Erythroblast (primary cell): ENCODE measurements at regions not wholly inside any gene's neighbourhood (a gene's known extent, or its start where the extent isn't known, plus 50 kb on each side); places are given as distances from the start of the nearest gene placed in this dataset.
"Not testable (repeated sequence)": the region's sequence is repeated elsewhere in the genome, so short reads cannot be mapped to it uniquely, and the experiment has no call there.

Experiments
- DNase-seq, 2 experiments: peaks; one replicate each; lab custom pipeline; 2025; lab: John Stamatoyannopoulos, UW
- GATA1 ChIP-seq: IDR thresholded peaks from 2 replicates; pipeline ENCODE4 v1.6.1; 2011; ENCODE audit warnings: low read depth, mild to moderate bottlenecking, control low read depth, low read length, moderate library complexity
- POLR2A ChIP-seq: IDR thresholded peaks from 2 replicates; pipeline ENCODE4 v1.6.1; 2011; ENCODE audit warnings: mild to moderate bottlenecking, low read length

DNA sequence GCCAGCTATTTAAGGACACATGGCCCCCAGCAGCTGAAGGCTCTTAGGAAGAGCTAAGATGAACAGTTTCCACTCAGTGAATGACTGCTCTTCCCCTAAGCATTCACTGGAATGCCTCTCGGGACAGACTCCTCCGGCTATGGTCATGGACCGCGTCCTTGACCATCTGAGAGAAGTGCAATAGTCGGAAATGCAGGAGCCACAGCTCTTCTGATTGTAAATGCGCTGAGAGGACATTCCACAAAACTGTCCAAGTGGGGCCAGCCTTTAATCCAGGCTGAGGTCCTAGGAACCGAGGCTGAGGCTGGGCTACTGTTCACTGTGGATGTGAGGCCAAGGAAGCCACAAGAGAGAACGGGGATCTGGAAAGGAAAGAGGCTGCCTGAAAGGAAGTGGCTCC, 162.0 kb upstream of the TMEM72 start:
- no peak for DNase-seq
- TF ChIP-seq POLR2A (no peak), GATA1 (no peak)

DNA sequence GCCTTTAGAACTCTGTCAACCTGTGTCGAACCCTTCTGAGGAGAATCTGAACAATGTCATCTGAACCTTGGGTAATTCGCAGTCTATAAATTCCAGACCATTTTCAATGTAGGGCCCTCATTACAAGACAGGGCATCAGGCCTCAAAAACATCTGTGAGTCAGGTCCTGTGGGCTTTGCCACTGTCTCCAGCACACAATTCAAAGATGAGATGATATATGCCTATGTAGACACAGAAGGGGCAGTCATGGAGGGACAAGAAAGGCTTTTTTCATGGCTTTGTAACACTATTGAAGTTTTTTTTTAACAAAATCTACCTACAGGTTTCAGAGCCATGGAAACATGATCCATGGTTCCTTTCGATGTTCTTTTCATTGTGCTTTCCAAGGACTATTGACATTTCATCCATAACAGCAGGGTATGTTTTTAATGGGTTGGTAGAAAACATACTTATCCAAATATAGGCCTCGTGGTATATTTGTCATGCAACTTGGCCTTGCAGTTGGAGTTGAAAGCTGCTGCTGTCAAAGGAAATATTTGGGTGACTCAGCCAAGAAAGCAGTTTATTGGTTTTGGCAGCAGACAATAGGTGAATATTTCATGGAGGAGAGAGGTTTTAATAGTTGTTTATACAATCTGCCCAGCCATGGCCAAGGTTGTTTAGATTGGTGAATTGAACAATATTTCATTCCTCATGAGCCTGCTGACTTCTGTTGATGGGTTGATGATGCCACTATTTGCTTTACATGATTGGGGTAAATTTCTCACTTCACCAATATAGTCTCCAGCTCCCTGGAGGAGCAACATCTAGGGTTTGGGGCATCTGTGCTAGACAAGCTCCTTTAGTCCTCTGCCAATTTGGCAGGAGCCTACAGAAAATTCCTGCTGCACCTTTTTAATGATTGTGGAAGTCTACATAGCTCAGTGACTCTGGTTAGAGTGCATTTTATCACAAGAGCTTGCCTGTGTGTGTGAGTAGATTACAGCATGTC, 158.4 kb upstream of the TMEM72 start:
- no peak for TF ChIP-seq GATA1
- TF ChIP-seq POLR2A = no peak
- DNase-seq = no peak

DNA sequence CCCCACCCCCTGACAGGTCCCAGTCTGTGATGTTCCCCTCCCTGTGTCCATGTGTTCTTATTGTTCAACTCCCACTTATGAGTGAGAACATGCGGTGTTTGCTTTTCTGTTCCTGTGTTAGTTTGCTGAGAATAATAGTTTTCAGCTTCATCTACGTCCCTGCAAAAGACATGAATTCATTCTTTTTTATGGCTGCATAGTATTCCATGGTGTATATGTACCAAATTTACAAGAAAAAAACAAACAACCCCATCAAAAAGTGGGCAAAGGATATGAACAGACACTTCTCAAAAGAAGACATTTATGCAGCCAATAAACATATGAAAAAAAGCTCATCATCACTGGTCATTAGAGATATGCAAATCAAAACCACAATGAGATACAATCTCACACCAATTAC, 156.8 kb upstream of the TMEM72 start:
- DNase-seq = not testable (repeated sequence)

DNA sequence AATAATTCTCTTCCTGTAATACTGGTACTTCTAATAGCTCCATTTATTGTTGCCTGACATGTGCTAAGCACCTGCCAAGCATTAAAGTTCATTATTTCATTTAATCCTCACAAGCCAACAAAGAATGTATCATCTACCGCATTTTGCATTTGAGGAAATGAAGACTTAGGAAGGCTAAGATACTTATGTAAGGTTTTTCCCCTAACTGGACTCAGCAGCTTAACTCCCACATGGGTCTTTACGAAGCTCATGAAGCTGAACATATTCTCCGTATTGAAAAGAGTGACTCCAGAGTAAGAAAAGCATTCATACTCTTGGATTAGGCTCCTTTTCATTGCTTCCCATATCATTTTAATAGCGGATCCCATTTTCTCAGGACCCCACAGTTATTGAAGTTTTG, 155.7 kb upstream of the TMEM72 start:
- no peak for TF ChIP-seq GATA1
- no peak for TF ChIP-seq POLR2A
- no peak for DNase-seq

DNA sequence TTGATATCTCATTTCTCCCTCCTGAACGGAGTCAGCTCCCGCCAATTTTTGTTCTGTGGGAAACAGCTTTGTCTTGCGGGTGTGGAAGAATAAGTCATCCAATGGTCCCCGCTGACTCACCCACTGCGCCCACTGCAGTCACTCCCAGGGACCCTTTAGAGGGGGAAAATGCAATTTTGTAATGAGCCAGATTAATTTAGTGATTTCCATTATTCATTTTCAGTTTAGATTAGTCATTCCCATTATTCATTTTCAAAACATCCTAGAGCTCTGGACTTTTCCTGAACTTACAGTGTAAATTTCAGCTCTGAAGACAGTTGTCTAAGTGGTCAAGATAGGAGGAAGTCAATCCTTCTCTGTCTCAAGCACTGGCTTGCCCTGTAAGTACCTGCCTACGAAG, 154.9 kb upstream of the TMEM72 start:
- no peak for DNase-seq
- TF ChIP-seq POLR2A (no peak), GATA1 (no peak)

DNA sequence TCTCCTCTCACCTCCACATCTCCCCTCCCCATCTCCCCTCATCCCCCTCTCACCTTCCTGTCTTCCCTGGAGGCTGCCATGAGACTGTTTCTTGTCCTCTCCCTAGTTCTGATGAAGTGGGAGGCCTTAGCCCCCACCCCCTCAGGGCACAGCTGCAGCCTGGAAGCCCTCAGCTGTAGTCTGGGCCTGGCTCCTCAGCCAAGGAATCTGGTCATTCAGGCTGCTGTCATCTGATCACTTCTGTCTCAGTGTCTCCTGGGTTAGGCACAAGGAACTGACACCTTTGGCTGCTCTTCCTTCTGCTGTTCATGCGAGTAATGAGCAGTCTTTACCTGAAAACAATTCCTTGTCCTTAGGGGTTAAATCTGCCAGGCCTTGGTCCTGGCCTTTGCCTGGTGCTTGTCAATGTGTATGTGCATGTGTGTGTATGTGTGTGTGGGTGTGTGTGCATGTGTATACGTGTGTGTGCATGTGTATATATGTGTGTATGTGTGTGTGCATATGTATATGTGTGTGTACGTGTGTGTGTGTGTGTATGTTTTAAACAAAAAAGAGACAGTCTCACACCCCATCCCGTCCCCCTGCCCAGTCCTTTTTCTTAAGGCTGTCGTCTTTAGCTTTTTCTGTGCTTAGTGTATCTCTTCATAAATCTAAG, 153.5 kb upstream of the TMEM72 start:
- DNase-seq = no peak
- no peak for TF ChIP-seq GATA1
- TF ChIP-seq POLR2A = no peak

DNA sequence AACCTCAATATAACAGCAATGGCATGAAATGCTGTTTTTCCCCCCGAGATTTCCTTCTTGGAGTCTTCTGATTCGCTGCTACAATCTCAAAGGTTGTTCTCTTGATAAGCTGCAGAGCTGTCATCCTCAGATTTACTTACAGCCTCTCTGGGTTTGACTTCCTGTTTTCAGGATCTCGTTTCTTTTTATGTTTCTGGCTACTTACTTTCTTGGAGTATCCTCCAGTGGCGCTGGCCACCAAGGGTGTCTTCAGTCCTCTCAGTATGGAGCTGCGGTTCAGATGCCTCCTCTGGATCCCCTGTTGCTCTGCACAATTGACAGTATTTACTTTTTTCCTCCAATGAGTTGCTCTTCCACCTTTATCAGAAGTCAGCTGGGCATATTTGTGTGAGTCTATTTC, 152.0 kb upstream of the TMEM72 start:
- DNase-seq = no peak
- TF ChIP-seq GATA1 (no peak), POLR2A (no peak)

DNA sequence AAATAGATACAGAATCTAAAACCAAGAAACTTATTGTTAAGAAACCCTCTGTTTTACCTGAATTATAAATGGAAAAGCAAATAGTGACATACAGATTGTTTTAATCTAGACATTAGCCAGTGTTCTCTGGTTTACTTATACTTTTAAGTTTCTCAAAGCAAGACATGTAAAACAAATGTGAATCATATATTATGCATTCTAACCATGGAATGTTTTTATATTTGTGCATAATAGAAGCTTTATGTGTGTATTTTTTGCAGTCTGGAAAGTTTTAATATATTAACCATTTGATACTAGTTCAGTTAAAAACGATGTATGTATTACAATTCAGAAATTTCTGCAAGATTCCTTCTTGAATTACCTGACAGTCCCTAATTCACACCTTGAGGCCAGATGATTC, 150.6 kb upstream of the TMEM72 start:
- TF ChIP-seq GATA1 (no peak), POLR2A (no peak)
- DNase-seq = no peak

DNA sequence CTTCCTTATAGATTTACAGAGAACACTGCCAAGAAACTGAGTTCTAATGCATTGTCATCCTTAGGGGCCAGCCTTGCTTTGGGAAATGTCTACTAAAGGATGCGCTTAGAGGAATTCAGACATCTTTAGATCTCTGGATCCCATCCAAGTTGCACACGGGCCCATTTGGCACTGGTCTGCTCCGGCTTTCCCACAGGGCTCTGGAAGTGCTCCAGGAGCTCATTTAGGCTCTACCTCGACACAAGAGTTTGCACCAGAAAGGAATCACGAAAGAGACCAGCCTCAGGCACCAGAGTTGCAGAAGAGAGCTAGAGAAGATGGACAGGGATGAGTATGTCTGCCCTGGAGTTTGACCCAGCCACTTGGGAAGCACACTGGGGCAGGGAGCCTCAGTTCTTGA, 150.1 kb upstream of the TMEM72 start:
- TF ChIP-seq POLR2A (no peak), GATA1 (no peak)

DNA sequence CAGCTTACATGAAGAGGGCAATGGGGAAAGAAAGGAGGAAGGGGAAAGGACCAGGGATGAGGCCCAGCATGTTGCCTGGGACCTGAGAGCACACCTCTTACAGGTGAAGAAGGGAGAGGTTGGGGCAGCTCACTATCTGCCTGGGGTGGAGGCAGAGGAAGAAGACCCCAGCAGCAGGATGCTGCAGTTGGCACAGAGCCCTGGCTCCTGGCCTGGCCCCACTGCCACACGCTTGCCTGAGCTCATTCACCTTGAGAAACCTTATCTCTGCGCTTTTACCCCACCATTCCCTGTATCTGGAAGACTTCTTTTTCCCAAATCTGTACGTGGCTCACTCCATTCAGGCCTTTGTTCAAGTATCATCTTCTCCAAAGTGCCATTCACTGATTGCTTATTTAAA, 147.8 kb upstream of the TMEM72 start:
- TF ChIP-seq POLR2A (no peak), GATA1 (no peak)
- no peak for DNase-seq

More for the DNA sequence above, 150.1 kb upstream of the TMEM72 start:
- no peak for DNase-seq

DNA sequence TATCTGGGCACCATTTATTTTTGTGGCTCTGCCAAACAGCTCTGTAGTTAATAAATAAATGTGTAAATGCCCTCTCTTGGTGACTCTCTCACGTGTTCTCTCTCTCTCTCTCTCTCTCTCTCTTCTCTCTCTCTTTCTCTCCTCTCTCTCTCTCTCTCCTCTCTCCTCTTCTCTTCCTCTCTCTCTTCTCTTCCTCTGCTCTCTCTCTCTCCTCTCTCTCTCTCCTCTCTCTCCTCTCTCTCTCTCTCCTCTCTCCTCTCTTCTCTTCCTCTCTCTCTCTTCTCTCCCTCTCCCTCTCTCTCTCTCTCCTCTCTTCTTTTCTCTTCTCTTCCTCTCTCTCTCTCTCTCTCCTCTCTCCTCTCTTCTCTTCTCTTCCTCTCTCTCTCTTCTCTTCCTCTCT, 145.8 kb upstream of the TMEM72 start:
- TF ChIP-seq POLR2A = no peak
- TF ChIP-seq GATA1 = no peak
- DNase-seq = no peak

DNA sequence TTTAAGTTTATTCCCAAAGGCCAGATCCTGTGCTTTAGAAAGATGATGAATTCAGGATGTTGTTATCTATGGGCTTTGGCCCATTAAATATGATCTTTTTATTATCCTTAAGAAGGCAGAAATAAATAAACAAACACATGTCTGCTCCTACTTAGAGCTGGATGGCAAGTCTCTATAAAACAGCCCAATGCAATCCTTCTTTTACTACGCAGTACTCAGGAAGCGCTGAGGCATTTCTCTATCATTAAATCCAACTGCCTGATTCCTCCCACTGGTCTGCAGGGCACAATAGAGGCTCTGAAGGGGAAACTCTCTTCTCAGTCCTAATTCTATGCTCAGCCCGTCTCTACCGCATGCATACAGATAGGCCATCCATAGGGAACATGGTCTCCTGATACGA, 144.5 kb upstream of the TMEM72 start:
- TF ChIP-seq GATA1 = no peak
- no peak for TF ChIP-seq POLR2A
- DNase-seq = no peak

DNA sequence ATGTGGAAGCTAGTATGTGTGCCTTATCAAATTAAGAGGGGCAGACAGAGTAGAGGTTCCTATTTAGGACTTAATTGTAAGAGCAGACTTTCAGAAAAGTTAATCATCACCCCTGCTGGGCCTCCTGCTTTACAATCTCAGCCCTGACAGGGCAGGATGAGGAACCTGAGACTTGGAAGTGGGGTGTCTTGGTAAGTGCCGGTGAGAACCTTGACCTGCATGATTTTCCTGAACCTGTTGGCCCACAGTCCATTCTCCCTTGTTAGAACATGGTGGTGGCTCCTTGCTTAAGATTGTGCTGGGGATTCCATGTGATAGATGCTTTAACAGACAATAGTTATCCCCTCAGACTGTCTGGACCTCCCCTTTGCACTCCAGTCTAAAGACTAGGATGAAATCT, 141.7 kb upstream of the TMEM72 start:
- TF ChIP-seq GATA1 = no peak
- no peak for TF ChIP-seq POLR2A
- DNase-seq = no peak

DNA sequence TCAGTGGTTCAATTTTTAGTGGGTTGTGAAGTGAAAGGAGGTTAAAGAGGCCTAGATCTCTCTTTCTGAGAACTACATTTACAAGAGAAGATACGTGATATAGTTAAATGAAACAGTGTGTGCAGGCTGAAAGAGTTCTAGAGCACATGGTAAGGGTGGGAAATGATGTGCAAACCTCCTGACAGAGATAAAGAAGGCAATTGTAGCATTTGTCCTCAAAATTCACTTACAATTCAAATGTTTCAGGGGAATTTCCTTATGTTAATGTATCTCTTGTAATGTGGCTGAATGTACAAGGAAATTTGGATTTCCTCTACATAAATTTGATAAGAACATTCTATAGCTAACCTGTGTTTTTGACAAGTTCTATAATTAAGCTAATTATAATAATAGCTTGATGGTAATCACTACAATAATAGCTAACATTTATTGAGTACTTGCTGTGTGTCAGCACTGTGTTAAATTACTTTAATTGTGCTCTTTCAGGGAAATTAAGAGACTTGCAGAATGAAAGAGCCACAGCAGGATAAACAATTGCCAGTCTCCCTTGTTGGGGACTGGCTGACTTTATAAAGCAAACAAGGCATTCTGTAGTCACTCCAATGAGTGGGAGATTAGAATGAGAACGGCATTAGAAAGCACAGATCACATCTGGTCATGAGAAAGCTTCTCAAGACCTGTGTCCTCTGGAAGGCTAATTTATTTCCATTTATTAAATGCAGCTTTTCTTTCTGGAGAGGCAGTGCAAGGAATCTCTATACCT, 139.7 kb upstream of the TMEM72 start:
- TF ChIP-seq POLR2A (no peak), GATA1 (no peak)
- DNase-seq = no peak

DNA sequence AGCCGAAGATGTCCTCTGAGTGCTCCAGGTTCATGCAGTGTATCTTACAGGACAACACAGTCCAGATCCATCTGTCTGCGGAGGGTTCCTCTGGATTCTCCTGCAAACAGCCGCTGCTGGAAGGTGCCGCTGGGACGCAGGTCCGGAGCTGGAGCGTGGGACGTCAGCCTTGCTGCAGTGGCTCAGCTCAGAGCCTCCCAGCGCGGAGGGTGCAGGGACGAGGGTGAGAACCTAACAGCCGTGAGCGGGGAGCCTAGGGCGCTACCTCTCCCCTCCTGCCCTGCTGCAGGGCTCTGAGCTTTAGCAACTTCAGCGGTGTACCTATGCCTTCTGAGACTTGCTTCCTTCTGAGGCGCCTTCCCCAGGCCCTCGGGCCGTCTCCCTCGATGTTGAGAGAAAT, 137.6 kb upstream of the TMEM72 start:
- TF ChIP-seq GATA1 (no peak), POLR2A (no peak)
- no peak for DNase-seq
